GM19467 (cell line): ENCODE measurements at regions not wholly inside any gene's neighbourhood (a gene's known extent, or its start where the extent isn't known, plus 50 kb on each side); places are given as distances from the start of the nearest gene placed in this dataset.
"Not testable (repeated sequence)": the region's sequence is repeated elsewhere in the genome, so short reads cannot be mapped to it uniquely, and the experiment has no call there.

Experiments
- ATAC-seq: cut with Tn5 transposase; IDR thresholded peaks from one replicate; pipeline ENCODE4 v1.9.1; 2021; ENCODE audit warnings: mild to moderate bottlenecking, moderate library complexity; ENCODE audit not compliant: unreplicated experiment

DNA sequence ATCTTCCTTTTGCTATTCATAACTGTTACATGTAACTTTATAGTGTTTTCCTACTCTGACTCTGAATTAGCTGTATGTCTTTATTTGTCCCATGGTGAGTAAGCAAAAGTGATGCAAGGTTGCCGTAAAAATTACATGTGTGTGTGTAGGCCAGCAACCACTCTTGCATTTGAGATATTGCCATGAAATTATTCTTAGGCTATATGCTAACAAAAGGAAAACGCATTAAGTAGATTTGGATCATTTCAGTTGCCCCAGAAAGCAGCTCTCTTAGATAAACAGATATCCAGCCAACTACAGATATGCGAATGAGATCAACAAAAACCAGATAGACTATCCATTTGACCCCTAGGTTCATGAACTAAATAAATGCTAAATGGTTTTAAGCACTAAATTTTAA, 73.6 kb downstream of the CYLC2 start:
- ATAC-seq: no peak

- no peak for ATAC-seq
Observed at GRCh38 chr9:103078581-103078980, 83.4 kb downstream of the CYLC2 start.

GRCh38 chr9:103082494-103082893, 87.4 kb downstream of the CYLC2 start:
- ATAC-seq: no peak

GRCh38 chr9:103089357-103089756, 94.2 kb downstream of the CYLC2 start:
- ATAC-seq: no peak

DNA sequence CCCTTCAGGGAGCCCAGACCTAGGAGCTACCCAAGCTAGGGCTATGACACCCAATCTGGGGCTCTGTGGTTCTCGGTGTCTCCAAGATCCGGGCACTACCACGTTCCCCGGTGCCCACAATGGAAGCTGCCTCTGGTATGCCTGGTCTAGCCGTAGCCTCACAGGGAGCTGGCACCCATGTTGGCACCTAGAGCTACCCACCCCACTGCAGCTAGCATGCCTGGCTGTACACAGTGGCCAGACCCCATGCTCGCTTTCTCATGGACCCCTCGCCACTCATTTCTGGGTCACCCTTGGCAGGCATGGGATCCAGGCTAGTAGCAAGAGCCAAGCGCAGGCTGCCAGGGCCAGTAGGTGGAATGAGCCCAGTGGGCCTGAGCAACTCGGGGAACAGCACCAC, 109.0 kb downstream of the CYLC2 start:
- no peak for ATAC-seq

- ATAC-seq: no peak
Observed at GRCh38 chr9:103116246-103116645, 121.1 kb downstream of the CYLC2 start.

DNA sequence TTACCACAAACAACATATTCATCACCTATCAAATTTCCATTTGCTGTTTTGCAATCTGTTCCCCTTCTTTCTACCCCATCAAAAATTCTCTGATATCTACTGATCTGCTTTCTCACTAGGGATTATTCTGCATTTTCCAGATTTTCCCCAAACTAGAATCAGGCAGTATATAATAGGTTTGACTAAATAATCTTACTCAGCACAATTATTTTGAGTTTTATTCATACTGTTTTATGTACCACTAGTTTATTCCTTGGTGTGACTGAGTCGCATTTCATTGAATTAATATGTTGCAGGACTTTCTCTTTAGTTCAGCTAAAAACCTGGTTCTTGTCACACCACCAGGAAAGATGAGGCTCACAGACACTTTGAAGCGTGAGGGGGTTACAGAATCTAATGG, 131.4 kb downstream of the CYLC2 start:
- no peak for ATAC-seq

DNA sequence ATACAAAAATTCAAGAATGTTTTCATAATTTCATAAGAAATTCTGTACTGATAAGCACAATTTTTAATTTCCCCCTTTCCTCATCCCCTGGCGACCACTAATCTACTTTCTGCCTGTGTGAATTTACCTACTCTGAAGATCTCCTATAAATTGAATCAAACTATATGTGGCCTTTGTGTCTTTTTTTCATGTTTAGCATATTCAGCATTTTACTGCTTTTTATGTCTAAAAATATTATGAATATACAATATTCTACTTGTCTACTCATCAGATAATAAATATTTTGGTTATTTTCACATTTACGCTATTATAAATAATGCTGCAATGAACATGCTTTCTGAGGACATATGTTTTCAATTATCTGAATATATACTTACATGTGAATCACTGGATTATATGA, 144.8 kb downstream of the CYLC2 start:
- no peak for ATAC-seq

DNA sequence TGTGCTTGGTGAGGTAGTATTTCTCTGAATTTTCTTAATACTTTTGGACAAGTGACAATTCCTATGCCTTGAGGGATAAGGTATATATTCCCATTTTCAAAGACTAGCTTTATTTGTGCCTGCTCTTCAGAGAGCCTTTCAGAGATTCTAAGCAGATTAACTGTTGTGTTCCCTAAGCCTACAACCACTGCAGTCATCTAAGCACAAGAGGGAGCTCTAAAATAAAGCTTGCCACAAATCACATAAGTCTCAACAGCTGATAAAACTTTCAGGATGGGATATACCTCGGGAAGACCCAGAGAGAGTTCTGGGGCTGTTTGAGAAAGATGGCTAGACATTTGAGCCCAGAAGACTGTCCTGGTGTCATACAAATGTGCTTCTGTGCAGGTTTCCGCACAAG, 157.3 kb downstream of the CYLC2 start:
- no peak for ATAC-seq

DNA sequence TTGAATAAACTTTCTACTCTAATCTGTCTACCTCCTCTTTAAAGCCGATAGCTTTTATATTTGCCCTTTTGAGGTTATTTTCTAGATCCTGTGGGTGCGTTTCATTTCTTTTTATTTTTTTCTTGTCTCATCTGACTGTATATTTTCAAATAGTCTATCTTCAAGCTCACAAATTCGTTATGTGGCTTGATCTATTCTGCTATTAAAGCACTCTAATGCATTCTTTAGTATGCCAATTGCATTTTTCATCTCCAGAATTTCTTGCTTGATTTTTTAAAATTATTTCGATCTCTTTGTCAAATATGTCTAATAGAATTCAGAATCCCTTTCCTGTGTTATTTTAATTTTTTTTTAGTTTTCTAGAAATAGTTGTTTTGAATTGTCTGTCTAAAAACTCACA, 172.4 kb downstream of the CYLC2 start:
- ATAC-seq: no peak

DNA sequence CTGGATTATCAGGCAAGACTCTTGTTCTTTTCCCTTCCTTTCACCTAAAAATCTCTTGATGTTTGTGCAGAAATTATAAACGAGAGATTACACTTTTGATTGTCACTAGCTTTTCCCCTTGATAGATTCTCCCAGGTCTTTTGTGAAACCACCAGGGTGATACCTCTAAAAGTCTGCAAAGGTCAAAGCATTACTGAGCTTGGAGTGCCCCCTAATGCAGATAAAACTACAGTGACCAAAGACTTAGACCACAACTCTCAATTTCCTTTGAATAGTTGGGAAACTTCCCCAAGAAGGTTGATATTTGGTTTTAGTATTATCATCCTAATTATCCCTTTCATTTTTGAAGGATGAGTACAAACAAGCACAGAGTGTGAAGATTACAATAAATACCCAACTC, 173.1 kb downstream of the CYLC2 start:
- ATAC-seq: no peak

DNA sequence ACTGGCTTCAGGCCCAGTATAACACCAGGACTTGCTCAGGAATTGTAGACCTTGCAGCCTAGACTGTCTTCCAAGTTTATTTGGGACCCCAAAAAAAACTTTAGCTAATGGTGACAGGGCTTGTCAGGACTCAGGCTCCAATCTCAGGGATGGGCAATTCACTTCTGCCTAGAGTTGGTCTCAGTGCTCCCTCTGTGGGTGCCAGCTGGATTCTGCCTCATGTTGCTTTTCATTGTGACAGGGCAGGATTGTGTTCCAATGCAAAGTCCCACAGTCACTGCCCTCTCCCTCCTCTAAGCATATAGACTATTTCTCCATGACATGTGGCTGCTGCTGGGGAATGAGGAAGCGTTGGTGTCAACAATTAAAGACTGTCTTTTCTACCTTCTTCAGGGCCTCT, 174.7 kb downstream of the CYLC2 start:
- ATAC-seq: no peak

DNA sequence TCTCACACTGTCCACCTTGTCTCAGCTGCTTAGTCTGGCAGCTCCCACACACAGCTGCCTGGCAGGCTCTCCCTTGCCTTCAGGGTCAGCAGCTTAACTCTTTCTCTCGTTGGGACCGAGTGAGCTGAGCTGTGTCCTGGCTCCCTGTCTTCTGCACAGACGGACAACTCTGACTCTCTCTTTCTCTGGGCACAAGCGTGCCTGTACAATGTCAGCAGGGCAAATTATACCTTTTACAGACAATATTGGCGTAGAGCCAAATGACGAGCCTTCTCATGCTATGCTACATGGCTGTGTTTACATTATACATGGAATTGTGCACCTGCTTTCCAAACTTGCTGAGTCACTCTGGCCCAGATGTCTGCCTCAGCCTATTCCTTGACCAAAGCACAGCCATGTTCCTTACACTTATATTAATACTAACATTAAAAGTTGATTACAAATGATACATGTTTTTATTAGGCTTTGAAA, 188.6 kb downstream of the CYLC2 start:
- no peak for ATAC-seq

DNA sequence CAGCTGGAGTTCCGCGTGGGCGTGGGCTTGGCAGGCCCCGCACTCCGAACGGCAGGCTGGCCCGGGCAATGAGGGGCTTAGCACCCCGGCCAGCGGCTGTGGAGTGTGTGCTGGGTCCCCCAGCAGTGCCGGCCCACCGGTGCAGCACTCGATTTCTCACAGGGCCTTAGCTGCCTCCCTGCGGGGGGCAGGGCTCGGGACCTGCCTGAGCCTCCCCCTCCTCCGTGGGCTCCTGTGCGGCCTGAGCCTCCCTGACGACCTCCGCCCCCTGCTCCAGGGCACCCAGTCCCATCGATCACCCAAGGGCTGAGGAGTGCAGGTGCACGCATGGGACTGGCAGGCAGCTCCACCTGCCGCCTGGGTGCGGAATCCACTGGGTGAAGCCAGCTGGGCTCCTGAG, 191.8 kb downstream of the CYLC2 start:
- ATAC-seq: no peak

GRCh38 chr9:103188781-103189350, 193.7 kb downstream of the CYLC2 start:
- ATAC-seq: no peak

GRCh38 chr9:103193992-103194391, 198.9 kb downstream of the CYLC2 start:
- ATAC-seq: no peak

DNA sequence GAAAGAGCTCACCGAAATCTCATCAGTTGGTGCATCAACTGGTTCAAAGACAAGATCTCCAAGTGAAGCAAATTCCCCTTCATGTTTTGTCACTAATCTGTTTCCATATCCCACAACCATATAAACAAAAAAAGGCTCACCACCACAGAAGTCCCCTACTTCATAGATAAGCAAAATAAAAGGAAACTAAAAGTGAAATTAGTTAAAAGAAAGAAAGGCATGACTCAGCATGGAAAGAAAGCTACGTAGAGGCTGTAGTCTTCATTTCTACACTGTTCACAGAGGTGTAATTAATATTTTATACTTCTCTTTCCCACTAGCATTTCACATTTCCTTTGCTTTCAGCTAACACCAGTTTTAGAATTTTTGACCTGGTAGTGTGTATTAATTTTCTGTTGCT, 208.0 kb downstream of the CYLC2 start:
- no peak for ATAC-seq

DNA sequence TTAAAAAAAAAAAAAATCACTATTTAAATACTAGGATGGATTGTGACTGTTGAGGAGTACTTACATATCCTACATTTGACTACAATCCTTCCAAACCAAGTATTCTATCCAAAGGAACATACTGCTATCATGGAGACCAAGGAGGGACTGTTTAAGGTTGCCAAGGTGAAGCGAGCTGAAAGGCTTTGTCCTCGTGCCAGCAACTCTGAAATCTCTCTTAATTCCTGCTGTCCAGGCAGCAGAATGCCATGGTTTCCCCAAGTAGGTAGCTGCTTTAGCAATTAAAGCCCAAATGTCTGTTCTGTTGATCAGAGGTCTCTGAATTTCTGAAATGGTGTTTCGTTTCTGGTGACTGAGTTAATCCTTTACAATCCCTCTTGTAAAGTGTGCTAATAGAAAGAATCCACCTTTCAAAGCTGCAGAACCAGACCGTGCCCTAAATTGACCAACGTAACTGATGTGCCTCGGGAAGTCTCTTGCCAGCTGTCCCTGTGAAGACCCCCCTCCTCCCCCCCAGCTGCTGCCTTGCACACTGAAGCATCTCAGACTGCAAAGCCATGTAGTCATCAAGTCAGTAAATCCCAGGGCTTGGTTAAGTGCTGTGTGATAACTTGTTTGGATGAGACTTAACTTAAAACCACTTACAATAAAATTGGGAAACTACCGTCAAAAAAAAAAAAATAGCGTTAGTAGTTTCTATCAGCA, 210.9 kb downstream of the CYLC2 start:
- ATAC-seq: not testable (repeated sequence)

GRCh38 chr9:103210607-103211006, 215.5 kb downstream of the CYLC2 start:
- ATAC-seq: no peak

DNA sequence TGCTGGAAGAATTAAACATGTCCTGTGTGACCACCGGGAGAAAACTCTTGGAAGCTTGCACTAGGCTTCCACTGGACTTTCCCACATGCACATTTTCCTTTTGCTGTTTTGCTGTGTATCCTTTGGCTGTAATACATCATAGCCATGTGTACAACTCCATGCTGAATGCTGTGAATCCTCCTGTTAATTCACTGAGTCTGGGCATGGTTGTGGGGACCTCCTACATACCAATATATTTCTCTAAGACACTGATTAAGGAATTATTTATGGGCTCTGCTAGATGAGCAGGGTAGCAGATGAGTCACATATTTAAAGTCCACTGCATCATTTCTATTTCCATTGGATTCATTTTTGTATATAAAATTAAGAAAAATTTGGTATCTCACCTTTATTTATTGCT, 220.1 kb downstream of the CYLC2 start:
- ATAC-seq: no peak

- ATAC-seq: no peak
Observed at GRCh38 chr9:103225702-103226646, 230.8 kb downstream of the CYLC2 start.

GRCh38 chr9:103226647-103227013, 231.5 kb downstream of the CYLC2 start:
- ATAC-seq: no peak
